Neural cell (in vitro differentiated cells): ENCODE measurements at regions not wholly inside any gene's neighbourhood (a gene's known extent, or its start where the extent isn't known, plus 50 kb on each side); places are given as distances from the start of the nearest gene placed in this dataset.

ENCODE experiments used
- H2AFZ ChIP-seq: fragments of 200-600, 300-800 bp; sonication (generic), shearing (Covaris generic); 2 replicates; pipeline ENCODE4 v1.6.0; 2014; ENCODE audit warnings: low read depth, mild to moderate bottlenecking, antibody characterized with exemption, low read length, moderate library complexity
- H3F3A ChIP-seq: fragments of 200-600 bp; shearing (Covaris generic); 2 replicates; pipeline ENCODE4 v1.6.1; 2016; ENCODE audit warnings: mild to moderate bottlenecking, moderate library complexity, mixed read lengths, antibody characterized with exemption, low read length; ENCODE audit not compliant: insufficient read depth, poor library complexity, severe bottlenecking
- H3K27ac ChIP-seq: fragments of 200-600, 300-800 bp; sonication (generic), shearing (Covaris generic); 2 replicates; pipeline ENCODE4 v1.5.1; 2014; ENCODE audit warnings: mild to moderate bottlenecking, low read length, moderate library complexity
- H3K27me3 ChIP-seq: fragments of 300-800, 200-600 bp; sonication (generic), shearing (Covaris generic); 2 replicates; pipeline ENCODE4 v1.6.0; 2014; ENCODE audit warnings: mild to moderate bottlenecking, low read depth, low read length, moderate library complexity; ENCODE audit not compliant: insufficient read depth
- H3K36me3 ChIP-seq: fragments of 300-800, 200-600 bp; sonication (generic), shearing (Covaris generic); 2 replicates; pipeline ENCODE4 v1.5.1; 2014; ENCODE audit warnings: mild to moderate bottlenecking, antibody characterized with exemption, low read length, moderate library complexity; ENCODE audit not compliant: insufficient read depth
- H3K4me2 ChIP-seq: fragments of 300-800, 200-600 bp; sonication (generic), shearing (Covaris generic); 2 replicates; pipeline ENCODE4 v1.6.0; 2014; ENCODE audit warnings: mild to moderate bottlenecking, low read length
- H3K4me3 ChIP-seq: fragments of 300-800, 200-600 bp; sonication (generic), shearing (Covaris generic); 2 replicates; pipeline ENCODE4 v1.5.1; 2014; ENCODE audit warnings: mild to moderate bottlenecking, low read length, moderate library complexity
- H3K79me2 ChIP-seq: fragments of 200-600 bp; shearing (Covaris generic); replicated peaks from 2 replicates; pipeline ENCODE4 v1.6.0; 2014; ENCODE audit warnings: mild to moderate bottlenecking, low read length, moderate library complexity; ENCODE audit not compliant: insufficient read depth
- H3K9ac ChIP-seq: fragments of 300-800, 200-600 bp; sonication (generic), shearing (Covaris generic); 2 replicates; pipeline ENCODE4 v1.6.1; 2016; ENCODE audit warnings: mild to moderate bottlenecking, low read length, mixed read lengths
- H3K9me2 ChIP-seq: fragments of 200-600 bp; shearing (Covaris generic); 2 replicates; pipeline ENCODE4 v1.6.1; 2016; ENCODE audit warnings: mild to moderate bottlenecking, low read length, mixed read lengths; ENCODE audit not compliant: insufficient read depth
- H3K9me3 ChIP-seq: fragments of 200-600, 300-800 bp; sonication (generic), shearing (Covaris generic); 2 replicates; pipeline ENCODE4 v1.6.1; 2016; ENCODE audit warnings: mild to moderate bottlenecking, mixed run types, low read length, moderate library complexity, mixed read lengths
- H4K20me1 ChIP-seq: fragments of 200-600 bp; shearing (Covaris generic); 2 replicates; pipeline ENCODE4 v1.6.1; 2016; ENCODE audit warnings: mild to moderate bottlenecking, mixed run types; ENCODE audit not compliant: insufficient read depth
- CTCF ChIP-seq: fragments of 450-650 bp; IDR thresholded peaks from 2 replicates; pipeline ENCODE4 v1.5.1; 2014; ENCODE audit warnings: antibody characterized with exemption, mild to moderate bottlenecking, moderate library complexity; ENCODE audit not compliant: poor library complexity, severe bottlenecking
- EZH2 ChIP-seq: fragments of 200-600, 300-800 bp; shearing (Covaris generic), sonication (generic); IDR thresholded peaks from 2 replicates; pipeline ENCODE4 v1.6.1; 2014; ENCODE audit warnings: antibody characterized with exemption, low read length, borderline replicate concordance, mild to moderate bottlenecking; ENCODE audit not compliant: insufficient read depth, poor library complexity, severe bottlenecking
- MXI1 ChIP-seq: fragments of 450-650 bp; conservative IDR thresholded peaks from 2 replicates; pipeline ENCODE4 v1.6.1; 2014; ENCODE audit warnings: antibody characterized with exemption, mild to moderate bottlenecking; ENCODE audit not compliant: poor library complexity, severe bottlenecking
- POLR2AphosphoS5 ChIP-seq: IDR thresholded peaks from 2 replicates; pipeline ENCODE4 v1.6.1; 2012
- RAD21 ChIP-seq: fragments of 450-650 bp; conservative IDR thresholded peaks from 2 replicates; pipeline ENCODE4 v1.6.1; 2014; ENCODE audit warnings: antibody characterized with exemption, mild to moderate bottlenecking, moderate library complexity
- SMC3 ChIP-seq: fragments of 450-650 bp; conservative IDR thresholded peaks from 2 replicates; pipeline ENCODE4 v1.6.1; 2014; ENCODE audit warnings: antibody characterized with exemption, mild to moderate bottlenecking, moderate library complexity; ENCODE audit not compliant: poor library complexity
- TAF1 ChIP-seq: IDR thresholded peaks from 2 replicates; pipeline ENCODE4 v1.6.1; 2012; ENCODE audit warnings: low read depth
- TF ChIP-seq, protein P1 (sequence below): IDR thresholded peaks from 2 replicates; pipeline ENCODE4 v1.6.1; 2012; ENCODE audit warnings: borderline replicate concordance

- Histone ChIP-seq H3K27me3 (no peaks in the 10 kb centered on the region), H3K27ac (no peak overlapping the region), H2AFZ (no peak overlapping the region), H3K9me3 (no peaks in the 10 kb centered on the region), H3K4me2 (no peak overlapping the region), H3K79me2 (no peaks in the 10 kb centered on the region), H3K9ac (no peak overlapping the region), H3F3A (no peaks in the 10 kb centered on the region), H3K36me3 (no peaks in the 10 kb centered on the region), H3K9me2 (no peaks in the 10 kb centered on the region), H3K4me3 (no peak overlapping the region), H4K20me1 (no peaks in the 10 kb centered on the region)
- TF ChIP-seq MXI1 (no peak), POLR2AphosphoS5 (no peak), CTCF (no peak), SMC3 (no peak), EZH2 (no peak), TAF1 (no peak)
- TF ChIP-seq, protein P1, sequence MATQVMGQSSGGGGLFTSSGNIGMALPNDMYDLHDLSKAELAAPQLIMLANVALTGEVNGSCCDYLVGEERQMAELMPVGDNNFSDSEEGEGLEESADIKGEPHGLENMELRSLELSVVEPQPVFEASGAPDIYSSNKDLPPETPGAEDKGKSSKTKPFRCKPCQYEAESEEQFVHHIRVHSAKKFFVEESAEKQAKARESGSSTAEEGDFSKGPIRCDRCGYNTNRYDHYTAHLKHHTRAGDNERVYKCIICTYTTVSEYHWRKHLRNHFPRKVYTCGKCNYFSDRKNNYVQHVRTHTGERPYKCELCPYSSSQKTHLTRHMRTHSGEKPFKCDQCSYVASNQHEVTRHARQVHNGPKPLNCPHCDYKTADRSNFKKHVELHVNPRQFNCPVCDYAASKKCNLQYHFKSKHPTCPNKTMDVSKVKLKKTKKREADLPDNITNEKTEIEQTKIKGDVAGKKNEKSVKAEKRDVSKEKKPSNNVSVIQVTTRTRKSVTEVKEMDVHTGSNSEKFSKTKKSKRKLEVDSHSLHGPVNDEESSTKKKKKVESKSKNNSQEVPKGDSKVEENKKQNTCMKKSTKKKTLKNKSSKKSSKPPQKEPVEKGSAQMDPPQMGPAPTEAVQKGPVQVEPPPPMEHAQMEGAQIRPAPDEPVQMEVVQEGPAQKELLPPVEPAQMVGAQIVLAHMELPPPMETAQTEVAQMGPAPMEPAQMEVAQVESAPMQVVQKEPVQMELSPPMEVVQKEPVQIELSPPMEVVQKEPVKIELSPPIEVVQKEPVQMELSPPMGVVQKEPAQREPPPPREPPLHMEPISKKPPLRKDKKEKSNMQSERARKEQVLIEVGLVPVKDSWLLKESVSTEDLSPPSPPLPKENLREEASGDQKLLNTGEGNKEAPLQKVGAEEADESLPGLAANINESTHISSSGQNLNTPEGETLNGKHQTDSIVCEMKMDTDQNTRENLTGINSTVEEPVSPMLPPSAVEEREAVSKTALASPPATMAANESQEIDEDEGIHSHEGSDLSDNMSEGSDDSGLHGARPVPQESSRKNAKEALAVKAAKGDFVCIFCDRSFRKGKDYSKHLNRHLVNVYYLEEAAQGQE, result no peak
Measured at GRCh38 chr5:13464532-13465193, 479.8 kb downstream of the DNAH5 start.

GRCh38 chr5:13460587-13460986 lies 483.9 kb downstream of the DNAH5 start:
- no peak for TF ChIP-seq SMC3
- TF ChIP-seq RAD21, result no peak
- TF ChIP-seq, protein P1, result no peak

More at GRCh38 chr5:13460587-13460986, 483.9 kb downstream of the DNAH5 start:
- H3F3A ChIP-seq, result no peaks in the 10 kb centered on the region
- H3K4me3 ChIP-seq, result no peak overlapping the region
- H3K79me2 ChIP-seq, result no peaks in the 10 kb centered on the region
- no peak overlapping the region for H2AFZ ChIP-seq
- no peaks in the 10 kb centered on the region for H3K36me3 ChIP-seq
- no peaks in the 10 kb centered on the region for H3K9me2 ChIP-seq
- no peak overlapping the region for H3K4me2 ChIP-seq
- no peaks in the 10 kb centered on the region for H3K27me3 ChIP-seq
- no peak overlapping the region for H3K27ac ChIP-seq
- no peaks in the 10 kb centered on the region for H3K9me3 ChIP-seq
- no peaks in the 10 kb centered on the region for H4K20me1 ChIP-seq
- H3K9ac ChIP-seq, result no peak overlapping the region
